ENCODE measurements at regions not wholly inside any gene's neighbourhood (a gene's known extent, or its start where the extent isn't known, plus 50 kb on each side); places are given as distances from the start of the nearest gene placed in this dataset.
A peak's percentile ranks its signal among the peaks of the same experiment; 100 is the strongest.

GRCh38 chr3:115525731-115526130 is 97.6 kb upstream of the GAP43 start:
- ChIA-PET POLR2A (no interaction called here), CTCF (interaction anchor here (1.6 kb wide), 1 partner anchor 10 kb away, joined by 3 read pairs; no protein-coding TSS in a partner anchor)
- WGBS (ENCODE audit: missing lambda C conversion rate), result 93% methylated on average over 1 of the region's 1 CpG
- DNase-seq (ENCODE audit: low read depth in 1 of 2, low spot score in 1 of 2) (no peak), FAIRE-seq (no peak), ATAC-seq (no peak)
- Histone ChIP-seq H3K4me2 (no peak overlapping the region), H3K4me3 (no peak overlapping the region), H3K9me3 (no peaks in the 10 kb centered on the region), H3K27ac (no peak overlapping the region), H3K4me1 (no peaks in the 10 kb centered on the region)
- TF ChIP-seq TFCP2L1 (CRISPR knock-in tag; IDR thresholded peaks at IDR 0.05) (no peak), POLR2AphosphoS2 (conservative IDR thresholded peaks at IDR 0.05; ENCODE audit: low read length) (no peak), ELK1 (IDR thresholded peaks at IDR 0.05; ENCODE audit: low read depth, low read length) (no peak), BHLHE40 (IDR thresholded peaks at IDR 0.05; ENCODE audit: low read depth, low read length) (no peak), HEYL (CRISPR knock-in tag; IDR thresholded peaks at IDR 0.05) (no peak), NFE2L2 (conservative IDR thresholded peaks at IDR 0.05; ENCODE audit: low read length) (no peak), CHD2 (IDR thresholded peaks at IDR 0.05; ENCODE audit: low read length, partially characterized antibody) (no peak), RARB (CRISPR knock-in tag; IDR thresholded peaks at IDR 0.05) (no peak), NPAS2 (CRISPR knock-in tag; IDR thresholded peaks at IDR 0.05; ENCODE audit: borderline replicate concordance) (no peak), NR3C1 (IDR thresholded peaks at IDR 0.05) (no peak)
- TF ChIP-seq, protein P1, sequence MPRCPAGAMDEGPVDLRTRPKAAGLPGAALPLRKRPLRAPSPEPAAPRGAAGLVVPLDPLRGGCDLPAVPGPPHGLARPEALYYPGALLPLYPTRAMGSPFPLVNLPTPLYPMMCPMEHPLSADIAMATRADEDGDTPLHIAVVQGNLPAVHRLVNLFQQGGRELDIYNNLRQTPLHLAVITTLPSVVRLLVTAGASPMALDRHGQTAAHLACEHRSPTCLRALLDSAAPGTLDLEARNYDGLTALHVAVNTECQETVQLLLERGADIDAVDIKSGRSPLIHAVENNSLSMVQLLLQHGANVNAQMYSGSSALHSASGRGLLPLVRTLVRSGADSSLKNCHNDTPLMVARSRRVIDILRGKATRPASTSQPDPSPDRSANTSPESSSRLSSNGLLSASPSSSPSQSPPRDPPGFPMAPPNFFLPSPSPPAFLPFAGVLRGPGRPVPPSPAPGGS (IDR thresholded peaks at IDR 0.05), result no peak
- TF ChIP-seq, protein P2, sequence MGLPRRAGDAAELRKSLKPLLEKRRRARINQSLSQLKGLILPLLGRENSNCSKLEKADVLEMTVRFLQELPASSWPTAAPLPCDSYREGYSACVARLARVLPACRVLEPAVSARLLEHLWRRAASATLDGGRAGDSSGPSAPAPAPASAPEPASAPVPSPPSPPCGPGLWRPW (IDR thresholded peaks at IDR 0.05), result no peak

DNA sequence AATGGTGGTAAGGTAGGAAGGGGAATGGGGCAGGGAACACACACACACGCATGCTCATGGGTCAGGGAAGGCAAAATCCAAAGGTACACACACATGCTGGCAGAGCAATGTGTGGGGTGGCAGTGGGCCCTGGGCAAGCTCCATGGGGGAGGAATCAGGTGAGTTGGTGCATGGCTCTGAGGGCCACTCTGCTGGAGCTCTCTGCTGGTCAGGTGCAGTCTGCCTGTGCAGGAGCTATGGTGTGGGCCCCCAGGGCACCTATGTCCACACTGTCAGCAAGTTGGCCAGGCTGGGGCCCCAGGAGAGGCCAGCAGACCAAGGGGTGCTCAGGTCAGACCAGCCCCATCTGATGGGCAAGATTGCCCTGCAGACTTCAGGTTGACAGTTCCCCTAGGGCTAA is 90.1 kb upstream of the GAP43 start:
- 0% methylated on average over 1 of the region's 1 CpG for WGBS (ENCODE audit: missing lambda C conversion rate)
- POLR2A ChIA-PET, result no interaction called here
- CTCF ChIA-PET, result interaction anchor here (1.2 kb wide), 1 partner anchor 13 kb away, joined by 4 read pairs; no protein-coding TSS in a partner anchor

DNA sequence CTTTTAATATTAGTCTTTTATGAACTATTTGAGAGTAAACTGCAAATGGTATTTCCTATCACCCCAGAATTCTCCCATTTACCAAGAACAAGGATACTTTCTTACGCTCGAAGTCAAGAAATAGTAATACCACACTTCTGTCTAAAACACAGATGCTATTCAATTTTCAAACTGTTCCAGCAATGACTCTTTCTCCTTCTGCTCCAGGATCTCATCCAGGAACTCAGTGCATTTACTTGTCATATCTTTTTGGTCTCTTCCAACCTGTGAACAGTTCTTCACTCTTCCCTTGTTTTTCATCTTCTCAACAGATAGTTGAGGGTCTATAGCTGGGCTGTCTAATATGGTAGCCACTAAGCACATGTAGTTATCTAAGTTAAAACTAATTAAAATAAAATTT is 87.1 kb upstream of the GAP43 start:
- no peak for DNase-seq (ENCODE audit: low read depth in 1 of 2, low spot score in 1 of 2)
- WGBS (ENCODE audit: missing lambda C conversion rate), result 63% methylated on average over 2 of the region's 2 CpGs
- no peak overlapping the region for H3K4me3 ChIP-seq
- TF ChIP-seq NPAS2 (CRISPR knock-in tag; IDR thresholded peaks at IDR 0.05; ENCODE audit: borderline replicate concordance), result no peak
- TF ChIP-seq NR3C1 (IDR thresholded peaks at IDR 0.05), result no peak
- TF ChIP-seq ELK1 (IDR thresholded peaks at IDR 0.05; ENCODE audit: low read depth, low read length), result no peak
- no peak for TF ChIP-seq HOXA7 (CRISPR knock-in tag; IDR thresholded peaks at IDR 0.05)
- H3K9me3 ChIP-seq, result no peaks in the 10 kb centered on the region
- CTCF ChIA-PET, result no interaction called here
- H3K27ac ChIP-seq, result no peak overlapping the region
- no peak for ATAC-seq
- POLR2A ChIA-PET, result no interaction called here
- H3K4me2 ChIP-seq, result no peak overlapping the region
- H3K4me1 ChIP-seq, result no peaks in the 10 kb centered on the region
- peak; percentile 39 for FAIRE-seq

More for the DNA sequence above, 90.1 kb upstream of the GAP43 start:
- TF ChIP-seq FOSL2 (IDR thresholded peaks at IDR 0.05) (no peak), FOSL2 (CRISPR knock-in tag; IDR thresholded peaks at IDR 0.05) (no peak), POLR2A (IDR thresholded peaks at IDR 0.05; ENCODE audit: low read length) (no peak), ZC3H11A (IDR thresholded peaks at IDR 0.05) (no peak), HOXB13 (CRISPR knock-in tag; IDR thresholded peaks at IDR 0.05; ENCODE audit: low read depth) (no peak)
- no peak for FAIRE-seq
- Histone ChIP-seq H3K27ac (no peak overlapping the region), H3K4me2 (no peak overlapping the region), H3K9me3 (no peaks in the 10 kb centered on the region), H3K4me1 (no peaks in the 10 kb centered on the region), H3K4me3 (no peak overlapping the region)
- DNase-seq (ENCODE audit: low read depth in 1 of 2, low spot score in 1 of 2), result no peak
- ATAC-seq, result no peak

DNA sequence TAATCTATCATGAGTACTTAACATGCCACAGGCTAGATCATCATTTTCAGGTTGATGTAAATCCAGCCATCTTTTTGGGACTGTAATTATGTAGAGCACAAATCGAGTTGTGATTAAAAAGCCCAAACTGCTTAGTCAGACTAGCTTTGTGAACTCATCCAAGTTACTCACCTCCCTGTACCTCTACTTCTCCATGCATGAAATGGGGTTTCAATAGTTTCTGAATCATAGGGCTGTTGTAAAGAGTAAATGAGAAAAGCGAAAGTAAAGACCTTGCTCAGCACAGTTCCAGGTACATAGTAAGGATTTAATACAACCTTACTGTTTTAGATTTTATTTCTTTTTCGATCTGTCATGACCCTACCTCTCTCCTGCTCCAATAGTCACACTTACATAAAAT is 85.6 kb upstream of the GAP43 start:
- CTCF ChIA-PET, result no interaction called here
- POLR2A ChIA-PET, result no interaction called here
- FAIRE-seq (no peak), DNase-seq (ENCODE audit: low read depth in 1 of 2, low spot score in 1 of 2) (no peak), ATAC-seq (no peak)
- H3K27ac ChIP-seq, result no peak overlapping the region
- TF ChIP-seq, protein P3, sequence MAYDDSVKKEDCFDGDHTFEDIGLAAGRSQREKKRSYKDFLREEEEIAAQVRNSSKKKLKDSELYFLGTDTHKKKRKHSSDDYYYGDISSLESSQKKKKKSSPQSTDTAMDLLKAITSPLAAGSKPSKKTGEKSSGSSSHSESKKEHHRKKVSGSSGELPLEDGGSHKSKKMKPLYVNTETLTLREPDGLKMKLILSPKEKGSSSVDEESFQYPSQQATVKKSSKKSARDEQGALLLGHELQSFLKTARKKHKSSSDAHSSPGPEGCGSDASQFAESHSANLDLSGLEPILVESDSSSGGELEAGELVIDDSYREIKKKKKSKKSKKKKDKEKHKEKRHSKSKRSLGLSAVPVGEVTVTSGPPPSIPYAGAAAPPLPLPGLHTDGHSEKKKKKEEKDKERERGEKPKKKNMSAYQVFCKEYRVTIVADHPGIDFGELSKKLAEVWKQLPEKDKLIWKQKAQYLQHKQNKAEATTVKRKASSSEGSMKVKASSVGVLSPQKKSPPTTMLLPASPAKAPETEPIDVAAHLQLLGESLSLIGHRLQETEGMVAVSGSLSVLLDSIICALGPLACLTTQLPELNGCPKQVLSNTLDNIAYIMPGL (CRISPR knock-in tag; IDR thresholded peaks at IDR 0.05; ENCODE audit: borderline replicate concordance), result no peak
- no peak for TF ChIP-seq HEYL (CRISPR knock-in tag; IDR thresholded peaks at IDR 0.05)
- H3K4me1 ChIP-seq, result no peaks in the 10 kb centered on the region
- 12% methylated on average over 3 of the region's 3 CpGs for WGBS (ENCODE audit: missing lambda C conversion rate)
- H3K9me3 ChIP-seq, result no peaks in the 10 kb centered on the region
- H3K4me3 ChIP-seq, result no peak overlapping the region
- H3K4me2 ChIP-seq, result peak overlapping the region; percentile 9; the same call in 1 of the 3 replicates

Data from A549 (cell line).